Left kidney (tissue), 1 donor: ENCODE measurements at regions not wholly inside any gene's neighbourhood (a gene's known extent, or its start where the extent isn't known, plus 50 kb on each side); places are given as distances from the start of the nearest gene placed in this dataset.
"Not testable (repeated sequence)": the region's sequence is repeated elsewhere in the genome, so short reads cannot be mapped to it uniquely, and the experiment has no call there.

ENCODE experiments used
- DNase-seq: peaks from one replicate; pipeline ENCODE4 v3.0.0-alpha.2; 2013

GRCh38 chr6:134605034-134605433, 287.1 kb upstream of the SGK1 start:
- DNase-seq = no peak

- DNase-seq = no peak
These were observed 286.2 kb upstream of the SGK1 start for GRCh38 chr6:134604014-134604676.

GRCh38 chr6:134603561-134603960, 285.6 kb upstream of the SGK1 start:
- no peak for DNase-seq

- DNase-seq = no peak
These were observed 284.2 kb upstream of the SGK1 start for GRCh38 chr6:134602123-134602522.

GRCh38 chr6:134600671-134601070, 282.8 kb upstream of the SGK1 start:
- DNase-seq = no peak

GRCh38 chr6:134599079-134599478, 281.2 kb upstream of the SGK1 start:
- no peak for DNase-seq

GRCh38 chr6:134596191-134596590, 278.3 kb upstream of the SGK1 start:
- DNase-seq = no peak

- DNase-seq = no peak
These were observed 277.0 kb upstream of the SGK1 start for GRCh38 chr6:134594881-134595280.

GRCh38 chr6:134593887-134594286, 276.0 kb upstream of the SGK1 start:
- no peak for DNase-seq

- DNase-seq = no peak
These were observed 275.5 kb upstream of the SGK1 start for GRCh38 chr6:134593442-134593841.

- DNase-seq = no peak
These were observed 275.1 kb upstream of the SGK1 start for GRCh38 chr6:134593024-134593423.

GRCh38 chr6:134590449-134590848, 272.5 kb upstream of the SGK1 start:
- DNase-seq = no peak

GRCh38 chr6:134590004-134590403, 272.1 kb upstream of the SGK1 start:
- no peak for DNase-seq

- no peak for DNase-seq
These were observed 271.6 kb upstream of the SGK1 start for GRCh38 chr6:134589512-134589911.

GRCh38 chr6:134588267-134588666, 270.4 kb upstream of the SGK1 start:
- no peak for DNase-seq

- no peak for DNase-seq
These were observed 267.6 kb upstream of the SGK1 start for GRCh38 chr6:134585517-134585873.

GRCh38 chr6:134584847-134585516, 267.1 kb upstream of the SGK1 start:
- DNase-seq = no peak

GRCh38 chr6:134577998-134578397, 260.1 kb upstream of the SGK1 start:
- no peak for DNase-seq

- no peak for DNase-seq
These were observed 257.3 kb upstream of the SGK1 start for GRCh38 chr6:134575221-134575620.

- no peak for DNase-seq
These were observed 256.6 kb upstream of the SGK1 start for GRCh38 chr6:134574491-134574890.

- DNase-seq = not testable (repeated sequence)
These were observed 252.1 kb upstream of the SGK1 start for GRCh38 chr6:134569996-134570395.

- DNase-seq = no peak
These were observed 246.8 kb upstream of the SGK1 start for GRCh38 chr6:134564705-134565104.

- DNase-seq = no peak
These were observed 242.1 kb upstream of the SGK1 start for GRCh38 chr6:134560019-134560418.

GRCh38 chr6:134557509-134557908, 239.6 kb upstream of the SGK1 start:
- DNase-seq = no peak
